Keratinocyte (primary cell): ENCODE measurements at regions not wholly inside any gene's neighbourhood (a gene's known extent, or its start where the extent isn't known, plus 50 kb on each side); places are given as distances from the start of the nearest gene placed in this dataset.

Experiments
- DNase-seq: peaks from one replicate; pipeline ENCODE4 v3.0.0-alpha.2; 2011; ENCODE audit warnings: low read depth, missing footprints, low spot score
- FAIRE-seq: peaks from 2 replicates; lab custom pipeline; 2011; peaks lifted over from hg19 to GRCh38; lab: Jason Lieb, UNC
- H2AFZ ChIP-seq: 2 replicates; pipeline ENCODE4 v1.6.0; 2012; ENCODE audit warnings: low read length, control low read depth, inconsistent platforms; ENCODE audit not compliant: control insufficient read depth
- H3K27ac ChIP-seq: 2 replicates; pipeline ENCODE4 v1.5.1; 2011; ENCODE audit warnings: low read length; ENCODE audit not compliant: control insufficient read depth, insufficient read depth
- H3K27me3 ChIP-seq: 3 replicates; pipeline ENCODE4 v1.6.0; 2011; ENCODE audit warnings: low read length; ENCODE audit not compliant: control insufficient read depth, insufficient read depth; ENCODE audit errors: extremely low read depth
- H3K36me3 ChIP-seq, 2 experiments: 2 replicates in 1 of 2; 3 replicates in 1 of 2; pipeline ENCODE4 v1.5.1; 2011; ENCODE audit warnings: low read length in 2 of 2, mild to moderate bottlenecking in 1 of 2; ENCODE audit not compliant: control insufficient read depth in 2 of 2, insufficient read depth in 2 of 2; ENCODE audit errors: extremely low read depth in 1 of 2
- H3K4me1 ChIP-seq: 3 replicates; pipeline ENCODE4 v1.5.1; 2011; ENCODE audit warnings: low read length; ENCODE audit not compliant: control insufficient read depth, insufficient read depth; ENCODE audit errors: extremely low read depth
- H3K4me2 ChIP-seq: 3 replicates; pipeline ENCODE4 v1.6.0; 2011; ENCODE audit warnings: low read depth, low read length; ENCODE audit not compliant: control insufficient read depth, insufficient read depth; ENCODE audit errors: extremely low read depth
- H3K4me3 ChIP-seq, 3 experiments: fragments of 200-600 bp in 1 of 3; sonication (generic) in 1 of 3; 2 replicates in 2 of 3; 3 replicates in 1 of 3; pipeline ENCODE4 v1.5.1; 2011 to 2016; ENCODE audit warnings: low read length in 3 of 3, mild to moderate bottlenecking in 3 of 3, control low read depth in 2 of 3, inconsistent platforms in 1 of 3, low read depth in 1 of 3, mixed read lengths in 1 of 3, mixed run types in 1 of 3, moderate library complexity in 1 of 3; ENCODE audit not compliant: control insufficient read depth in 2 of 3, insufficient read depth in 2 of 3; ENCODE audit errors: extremely low read depth in 1 of 3
- H3K79me2 ChIP-seq: 2 replicates; pipeline ENCODE4 v1.6.0; 2012; ENCODE audit warnings: low read length; ENCODE audit not compliant: control insufficient read depth, insufficient read depth
- H3K9ac ChIP-seq: 3 replicates; pipeline ENCODE4 v1.6.0; 2011; ENCODE audit warnings: low read length; ENCODE audit not compliant: control insufficient read depth, insufficient read depth; ENCODE audit errors: extremely low read depth
- H3K9me1 ChIP-seq: 3 replicates; pipeline ENCODE4 v1.6.0; 2011; ENCODE audit warnings: low read length; ENCODE audit not compliant: control insufficient read depth, insufficient read depth; ENCODE audit errors: extremely low read depth
- H3K9me3 ChIP-seq: 2 replicates; pipeline ENCODE4 v1.5.1; 2012; ENCODE audit warnings: low read depth, low read length; ENCODE audit not compliant: control insufficient read depth
- H4K20me1 ChIP-seq: 3 replicates; pipeline ENCODE4 v1.6.0; 2011; ENCODE audit warnings: low read length; ENCODE audit not compliant: control insufficient read depth, insufficient read depth; ENCODE audit errors: extremely low read depth
- EZH2 ChIP-seq: IDR thresholded peaks from one replicate; pipeline ENCODE4 v1.6.1; 2012; ENCODE audit warnings: inconsistent platforms, mild to moderate bottlenecking, low read length, moderate library complexity
- dilution Hi-C: fragments of 300-500 bp; cut with MboI; formaldehyde crosslinking; loops from one replicate; pipeline ENCODE4 v1.7.0; 2020; ENCODE audit warnings: low sequenced_read_pairs; ENCODE audit not compliant: extremely low pct_ligation_motif_present
- TF ChIP-seq, protein P1 (sequence below), 3 experiments: IDR thresholded peaks in 1 of 3; conservative IDR thresholded peaks in 1 of 3; optimal IDR thresholded peaks in 1 of 3; 2 replicates in 2 of 3; 3 replicates in 1 of 3; pipeline versions ENCODE3 to v1.5.1; 2011; ENCODE audit warnings: low read length in 3 of 3, mild to moderate bottlenecking in 3 of 3, moderate library complexity in 2 of 3, control low read depth in 1 of 3, inconsistent platforms in 1 of 3; ENCODE audit not compliant: insufficient read depth in 2 of 3; ENCODE audit errors: extremely low read depth in 1 of 3

DNA sequence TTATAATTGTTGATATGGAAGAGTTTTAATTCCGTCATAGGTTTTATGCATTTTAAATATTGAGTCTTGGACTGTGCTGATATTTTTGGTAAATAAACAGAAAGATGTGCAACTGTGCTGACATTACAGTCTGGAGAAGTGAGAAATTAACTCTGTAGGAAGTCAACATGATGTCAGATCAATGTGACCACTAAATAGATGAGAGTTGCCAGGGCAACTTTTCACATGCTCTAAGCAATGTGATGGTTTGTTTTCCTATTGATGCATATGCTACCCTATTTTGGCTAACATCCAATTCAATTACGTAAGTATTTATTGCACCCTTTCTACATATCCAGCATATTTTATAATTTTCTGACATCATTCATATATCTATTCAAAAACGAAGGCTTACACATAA is 1109.3 kb downstream of the TSN start:
- FAIRE-seq, result no peak
- no peak overlapping the region for H3K9ac ChIP-seq
- H3K9me3 ChIP-seq, result no peaks in the 10 kb centered on the region
- no peak overlapping the region for H3K27ac ChIP-seq
- H3K9me1 ChIP-seq, result no peaks in the 10 kb centered on the region
- TF ChIP-seq EZH2, result no peak
- TF ChIP-seq, protein P1, sequence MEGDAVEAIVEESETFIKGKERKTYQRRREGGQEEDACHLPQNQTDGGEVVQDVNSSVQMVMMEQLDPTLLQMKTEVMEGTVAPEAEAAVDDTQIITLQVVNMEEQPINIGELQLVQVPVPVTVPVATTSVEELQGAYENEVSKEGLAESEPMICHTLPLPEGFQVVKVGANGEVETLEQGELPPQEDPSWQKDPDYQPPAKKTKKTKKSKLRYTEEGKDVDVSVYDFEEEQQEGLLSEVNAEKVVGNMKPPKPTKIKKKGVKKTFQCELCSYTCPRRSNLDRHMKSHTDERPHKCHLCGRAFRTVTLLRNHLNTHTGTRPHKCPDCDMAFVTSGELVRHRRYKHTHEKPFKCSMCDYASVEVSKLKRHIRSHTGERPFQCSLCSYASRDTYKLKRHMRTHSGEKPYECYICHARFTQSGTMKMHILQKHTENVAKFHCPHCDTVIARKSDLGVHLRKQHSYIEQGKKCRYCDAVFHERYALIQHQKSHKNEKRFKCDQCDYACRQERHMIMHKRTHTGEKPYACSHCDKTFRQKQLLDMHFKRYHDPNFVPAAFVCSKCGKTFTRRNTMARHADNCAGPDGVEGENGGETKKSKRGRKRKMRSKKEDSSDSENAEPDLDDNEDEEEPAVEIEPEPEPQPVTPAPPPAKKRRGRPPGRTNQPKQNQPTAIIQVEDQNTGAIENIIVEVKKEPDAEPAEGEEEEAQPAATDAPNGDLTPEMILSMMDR (optimal IDR thresholded peaks at IDR 0.05 in 1 of 3, IDR thresholded peaks at IDR 0.05 in 1 of 3, conservative IDR thresholded peaks at IDR 0.05 in 1 of 3; ENCODE audit: extremely low read depth in 1 of 3, insufficient read depth in 2 of 3, low read length in 3 of 3), result no peak
- no peaks in the 10 kb centered on the region for H3K36me3 ChIP-seq
- no peaks in the 10 kb centered on the region for H4K20me1 ChIP-seq
- no peaks in the 10 kb centered on the region for H3K79me2 ChIP-seq
- no peak overlapping the region for H3K4me2 ChIP-seq
- H3K4me3 ChIP-seq, result no peak overlapping the region
- no peaks in the 10 kb centered on the region for H3K4me1 ChIP-seq
- dilution Hi-C loops, result no loop called here
- DNase-seq, result no peak
- H3K27me3 ChIP-seq, result no peaks in the 10 kb centered on the region
- H2AFZ ChIP-seq, result no peak overlapping the region

DNA sequence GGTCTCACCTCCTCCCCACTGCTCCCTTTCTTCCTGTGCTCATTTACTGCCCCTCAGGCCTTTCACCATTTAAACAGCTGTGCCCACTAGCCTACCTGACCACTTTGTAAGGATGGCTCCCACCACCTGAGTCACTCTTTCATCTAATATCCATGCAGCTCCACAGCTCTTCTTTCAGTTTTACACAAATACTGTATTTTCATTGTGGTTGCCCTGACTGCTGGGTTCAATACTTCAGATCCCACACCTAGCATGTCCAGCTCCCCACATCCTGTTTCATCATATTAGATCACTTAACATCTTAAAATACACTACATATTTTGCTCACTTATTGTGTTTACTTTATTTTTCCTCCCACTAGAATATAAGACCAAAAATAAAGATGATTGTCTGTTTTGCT is 1110.6 kb downstream of the TSN start:
- Histone ChIP-seq H3K79me2 (no peaks in the 10 kb centered on the region), H3K9me3 (no peaks in the 10 kb centered on the region), H3K4me1 (no peaks in the 10 kb centered on the region), H3K4me3 (no peak overlapping the region), H3K4me2 (no peak overlapping the region), H3K27me3 (no peaks in the 10 kb centered on the region), H3K36me3 (no peaks in the 10 kb centered on the region), H3K9me1 (no peaks in the 10 kb centered on the region), H4K20me1 (no peaks in the 10 kb centered on the region), H3K27ac (no peak overlapping the region), H2AFZ (no peak overlapping the region), H3K9ac (no peak overlapping the region)
- dilution Hi-C loops, result no loop called here
- FAIRE-seq (no peak), DNase-seq (no peak)
- TF ChIP-seq EZH2, result no peak
- TF ChIP-seq, protein P1 (optimal IDR thresholded peaks at IDR 0.05 in 1 of 3, IDR thresholded peaks at IDR 0.05 in 1 of 3, conservative IDR thresholded peaks at IDR 0.05 in 1 of 3; ENCODE audit: extremely low read depth in 1 of 3, insufficient read depth in 2 of 3, low read length in 3 of 3), result no peak
